Fibroblast of upper back skin (primary cell): ENCODE measurements at regions not wholly inside any gene's neighbourhood (a gene's known extent, or its start where the extent isn't known, plus 50 kb on each side); places are given as distances from the start of the nearest gene placed in this dataset.

Source experiments
- DNase-seq: peaks from one replicate; pipeline ENCODE4 v3.0.0-alpha.2; 2013

DNA sequence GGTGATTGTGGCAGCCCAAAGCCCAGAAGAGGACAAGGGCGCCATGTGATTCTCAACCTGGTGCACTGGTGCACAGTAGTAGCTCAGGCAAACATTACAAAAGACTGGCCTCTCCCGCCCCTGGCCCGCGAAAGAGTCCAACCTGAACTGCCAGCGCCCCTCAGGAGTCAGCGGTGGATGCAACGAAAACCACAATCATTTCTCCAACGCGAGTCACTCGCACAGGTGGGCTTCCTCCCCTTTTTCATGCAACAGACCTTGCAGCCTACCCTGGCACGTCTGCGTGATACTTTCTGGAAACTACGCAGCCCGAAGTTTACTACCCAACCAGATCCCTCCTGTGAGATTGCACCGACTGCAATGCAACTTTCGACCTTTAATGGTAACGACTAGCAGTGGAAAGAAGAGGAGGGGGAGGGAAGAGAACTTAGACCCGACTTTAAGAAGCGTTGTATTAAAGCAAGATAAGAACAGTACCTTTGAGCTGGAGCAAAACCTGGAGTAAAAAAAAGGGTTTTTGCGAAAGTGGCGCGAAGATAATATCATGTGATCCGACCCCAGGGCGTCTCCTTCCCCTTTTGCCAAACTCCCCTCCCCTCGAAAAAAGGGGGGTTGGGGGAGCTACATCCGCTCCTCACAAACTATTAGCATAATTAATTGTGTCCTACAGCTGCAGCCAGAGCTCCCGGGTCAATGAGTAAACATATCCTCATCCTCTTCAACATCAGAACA is 63.3 kb upstream of the CCDC160 start:
- no peak for DNase-seq

GRCh38 chrX:134174273-134174660 is 62.7 kb upstream of the CCDC160 start:
- DNase-seq: no peak

GRCh38 chrX:134174859-134175258 is 62.1 kb upstream of the CCDC160 start:
- DNase-seq: no peak

DNA sequence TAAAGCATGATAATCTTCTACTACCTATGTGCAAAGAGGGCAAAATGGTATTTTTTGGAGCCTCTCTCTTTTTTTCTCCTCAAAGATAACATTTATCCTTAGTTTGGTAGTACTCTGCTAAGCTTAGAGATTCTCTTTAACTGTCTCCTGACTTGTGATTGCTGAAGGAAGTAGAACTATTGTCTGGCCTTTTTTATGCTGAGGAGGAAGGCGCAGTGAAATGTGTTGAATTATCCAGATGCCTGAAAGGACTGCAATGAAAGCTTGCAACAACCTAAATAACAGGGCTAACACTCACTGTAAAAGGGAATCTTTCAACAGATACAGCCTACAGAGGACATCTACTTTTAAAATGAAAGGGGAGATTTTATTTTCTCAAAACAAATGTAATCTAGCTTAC is 59.5 kb upstream of the CCDC160 start:
- no peak for DNase-seq

DNA sequence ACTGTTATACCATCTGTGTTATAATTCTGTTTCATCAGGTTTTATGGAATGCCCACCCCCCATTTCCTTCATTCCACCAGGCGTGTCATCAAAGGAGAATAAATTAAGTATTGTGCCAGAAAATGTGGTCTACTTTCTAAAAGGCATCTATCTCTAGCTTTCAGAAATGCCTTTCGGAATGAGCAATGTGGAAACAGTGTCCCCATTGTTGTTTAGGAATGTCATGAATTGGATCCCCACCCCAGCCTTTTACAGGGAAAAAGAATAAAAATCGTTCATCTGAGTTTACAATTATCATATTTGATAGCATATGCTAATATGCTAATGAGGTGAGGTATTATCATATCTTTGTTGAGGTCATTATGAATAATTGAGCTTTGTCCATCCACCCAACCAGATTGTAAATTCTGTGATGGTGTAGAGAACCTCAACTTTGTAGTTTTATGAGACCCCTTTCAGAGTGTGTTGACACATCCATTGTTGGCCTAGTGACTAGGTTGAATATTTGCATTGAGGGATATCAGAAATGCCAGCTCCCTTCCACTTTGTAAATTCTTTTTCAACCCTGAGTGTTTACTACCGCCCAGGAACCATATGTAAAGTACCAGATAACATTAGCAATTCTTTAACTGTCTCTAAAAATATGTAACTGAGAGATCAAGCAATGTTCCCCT is 56.2 kb upstream of the CCDC160 start:
- no peak for DNase-seq

DNA sequence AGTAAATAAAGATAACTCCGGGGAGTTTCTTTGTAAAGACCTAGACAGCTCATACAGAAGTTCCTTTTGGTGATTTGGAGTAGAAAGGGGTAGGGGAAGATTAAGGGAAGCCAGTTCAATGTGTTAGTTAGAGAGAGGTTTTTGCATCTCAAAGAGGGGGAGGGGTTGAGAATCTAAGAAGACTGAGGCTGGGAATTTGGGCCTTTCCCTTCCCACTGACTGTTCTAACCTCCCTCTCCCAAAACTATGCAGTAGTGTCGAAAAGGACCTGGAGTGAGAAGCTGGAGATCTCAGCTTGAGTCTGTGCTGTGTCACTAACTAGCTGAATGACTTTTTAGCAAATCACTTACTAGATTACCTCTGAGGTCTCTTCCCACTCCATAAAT is 55.7 kb upstream of the CCDC160 start:
- DNase-seq: no peak

- DNase-seq: no peak
Observed at GRCh38 chrX:134183665-134184064, 53.3 kb upstream of the CCDC160 start.

GRCh38 chrX:134184936-134185335 is 52.0 kb upstream of the CCDC160 start:
- no peak for DNase-seq

- no peak for DNase-seq
Observed at GRCh38 chrX:134186362-134187121, 50.4 kb upstream of the CCDC160 start.
